ENCODE measurements at regions not wholly inside any gene's neighbourhood (a gene's known extent, or its start where the extent isn't known, plus 50 kb on each side); places are given as distances from the start of the nearest gene placed in this dataset.

GRCh38 chr7:25398418-25398817 is 170.1 kb upstream of the NPVF start:
- Mint-ChIP-seq H3K27ac (ENCODE audit: unreplicated experiment) (no peak overlapping the region), H3K36me3 (ENCODE audit: low read depth, unreplicated experiment) (no peaks in the 10 kb centered on the region), H3K4me1 (ENCODE audit: low read depth, unreplicated experiment) (no peaks in the 10 kb centered on the region), H3K4me3 (ENCODE audit: unreplicated experiment) (no peak overlapping the region), H3K9me3 (ENCODE audit: unreplicated experiment) (no peaks in the 10 kb centered on the region), H3K27me3 (ENCODE audit: low read depth, unreplicated experiment) (peaks cover 24% of the 10 kb centered on the region)
- H2AFZ ChIP-seq (ENCODE audit: low read depth, low read length): no peak overlapping the region
- no peak for FAIRE-seq
- no peak overlapping the region for H3K27ac ChIP-seq (ENCODE audit: low read depth, low read length)
- no peak overlapping the region for H3K9ac ChIP-seq (ENCODE audit: low read length)
- H3K27me3 ChIP-seq (ENCODE audit: insufficient read depth, low read length): no peaks in the 10 kb centered on the region
- no peaks in the 10 kb centered on the region for H4K20me1 ChIP-seq (ENCODE audit: insufficient read depth, low read length)
- no peaks in the 10 kb centered on the region for H3K9me3 ChIP-seq (ENCODE audit: insufficient read depth, low read depth, low read length)
- no peak for DNase-seq (ENCODE audit: low read depth)
- TF ChIP-seq CTCF (IDR thresholded peaks at IDR 0.05; ENCODE audit: insufficient read depth, low read depth, low read length) (no peak), EZH2 (IDR thresholded peaks at IDR 0.05; ENCODE audit: insufficient read depth, low read length) (no peak)
- no peaks in the 10 kb centered on the region for H3K36me3 ChIP-seq (ENCODE audit: insufficient read depth, low read length)
- H3K4me3 ChIP-seq (ENCODE audit: insufficient read depth, low read depth, low read length): no peak overlapping the region
- H3K4me1 ChIP-seq (ENCODE audit: insufficient read depth, low read length): peaks cover 2% of the 10 kb centered on the region
- H3K4me2 ChIP-seq (ENCODE audit: low read length): no peak overlapping the region
- H3K79me2 ChIP-seq (ENCODE audit: insufficient read depth, low read length): no peaks in the 10 kb centered on the region

GRCh38 chr7:25399000-25399750 is 170.9 kb upstream of the NPVF start:
- H3K27ac ChIP-seq (ENCODE audit: low read depth, low read length): no peak overlapping the region
- peaks cover 24% of the 10 kb centered on the region for H3K27me3 Mint-ChIP-seq (ENCODE audit: low read depth, unreplicated experiment)
- FAIRE-seq (no peak), DNase-seq (ENCODE audit: low read depth) (no peak)
- H3K36me3 ChIP-seq (ENCODE audit: insufficient read depth, low read length): no peaks in the 10 kb centered on the region
- TF ChIP-seq EZH2 (IDR thresholded peaks at IDR 0.05; ENCODE audit: insufficient read depth, low read length) (no peak), CTCF (IDR thresholded peaks at IDR 0.05; ENCODE audit: insufficient read depth, low read depth, low read length) (no peak)
- no peaks in the 10 kb centered on the region for H3K9me3 ChIP-seq (ENCODE audit: insufficient read depth, low read depth, low read length)
- H3K4me1 ChIP-seq (ENCODE audit: insufficient read depth, low read length): peaks cover 2% of the 10 kb centered on the region
- H4K20me1 ChIP-seq (ENCODE audit: insufficient read depth, low read length): no peaks in the 10 kb centered on the region
- no peaks in the 10 kb centered on the region for H3K27me3 ChIP-seq (ENCODE audit: insufficient read depth, low read length)
- H3K4me1 Mint-ChIP-seq (ENCODE audit: low read depth, unreplicated experiment): no peaks in the 10 kb centered on the region
- no peak overlapping the region for H2AFZ ChIP-seq (ENCODE audit: low read depth, low read length)
- H3K9me3 Mint-ChIP-seq (ENCODE audit: unreplicated experiment): no peaks in the 10 kb centered on the region
- no peaks in the 10 kb centered on the region for H3K36me3 Mint-ChIP-seq (ENCODE audit: low read depth, unreplicated experiment)
- no peak overlapping the region for H3K9ac ChIP-seq (ENCODE audit: low read length)
- no peaks in the 10 kb centered on the region for H3K79me2 ChIP-seq (ENCODE audit: insufficient read depth, low read length)
- H3K4me3 ChIP-seq (ENCODE audit: insufficient read depth, low read depth, low read length): no peak overlapping the region
- no peak overlapping the region for H3K4me3 Mint-ChIP-seq (ENCODE audit: unreplicated experiment)
- no peak overlapping the region for H3K4me2 ChIP-seq (ENCODE audit: low read length)
- H3K27ac Mint-ChIP-seq (ENCODE audit: unreplicated experiment): no peak overlapping the region

- H3K9ac ChIP-seq (ENCODE audit: low read length): no peak overlapping the region
- Mint-ChIP-seq H3K9me3 (ENCODE audit: unreplicated experiment) (no peaks in the 10 kb centered on the region), H3K36me3 (ENCODE audit: low read depth, unreplicated experiment) (peaks cover 2% of the 10 kb centered on the region), H3K27ac (ENCODE audit: unreplicated experiment) (no peak overlapping the region), H3K4me1 (ENCODE audit: low read depth, unreplicated experiment) (no peaks in the 10 kb centered on the region), H3K4me3 (ENCODE audit: unreplicated experiment) (no peak overlapping the region), H3K27me3 (ENCODE audit: low read depth, unreplicated experiment) (peaks cover 18% of the 10 kb centered on the region)
- H4K20me1 ChIP-seq (ENCODE audit: insufficient read depth, low read length): no peaks in the 10 kb centered on the region
- no peaks in the 10 kb centered on the region for H3K36me3 ChIP-seq (ENCODE audit: insufficient read depth, low read length)
- peaks cover 2% of the 10 kb centered on the region for H3K4me1 ChIP-seq (ENCODE audit: insufficient read depth, low read length)
- TF ChIP-seq CTCF (IDR thresholded peaks at IDR 0.05; ENCODE audit: insufficient read depth, low read depth, low read length) (no peak), EZH2 (IDR thresholded peaks at IDR 0.05; ENCODE audit: insufficient read depth, low read length) (no peak)
- no peaks in the 10 kb centered on the region for H3K79me2 ChIP-seq (ENCODE audit: insufficient read depth, low read length)
- no peak overlapping the region for H3K4me3 ChIP-seq (ENCODE audit: insufficient read depth, low read depth, low read length)
- H3K9me3 ChIP-seq (ENCODE audit: insufficient read depth, low read depth, low read length): no peaks in the 10 kb centered on the region
- H3K27ac ChIP-seq (ENCODE audit: low read depth, low read length): no peak overlapping the region
- FAIRE-seq: no peak
- H3K4me2 ChIP-seq (ENCODE audit: low read length): peak overlapping the region; percentile 51
- no peaks in the 10 kb centered on the region for H3K27me3 ChIP-seq (ENCODE audit: insufficient read depth, low read length)
- DNase-seq (ENCODE audit: low read depth): no peak
- no peak overlapping the region for H2AFZ ChIP-seq (ENCODE audit: low read depth, low read length)
These were observed 174.2 kb upstream of the NPVF start for GRCh38 chr7:25402532-25402931.

All from astrocyte (in vitro differentiated cells and primary cell).